ENCODE measurements at regions not wholly inside any gene's neighbourhood (a gene's known extent, or its start where the extent isn't known, plus 50 kb on each side); places are given as distances from the start of the nearest gene placed in this dataset.

DNA sequence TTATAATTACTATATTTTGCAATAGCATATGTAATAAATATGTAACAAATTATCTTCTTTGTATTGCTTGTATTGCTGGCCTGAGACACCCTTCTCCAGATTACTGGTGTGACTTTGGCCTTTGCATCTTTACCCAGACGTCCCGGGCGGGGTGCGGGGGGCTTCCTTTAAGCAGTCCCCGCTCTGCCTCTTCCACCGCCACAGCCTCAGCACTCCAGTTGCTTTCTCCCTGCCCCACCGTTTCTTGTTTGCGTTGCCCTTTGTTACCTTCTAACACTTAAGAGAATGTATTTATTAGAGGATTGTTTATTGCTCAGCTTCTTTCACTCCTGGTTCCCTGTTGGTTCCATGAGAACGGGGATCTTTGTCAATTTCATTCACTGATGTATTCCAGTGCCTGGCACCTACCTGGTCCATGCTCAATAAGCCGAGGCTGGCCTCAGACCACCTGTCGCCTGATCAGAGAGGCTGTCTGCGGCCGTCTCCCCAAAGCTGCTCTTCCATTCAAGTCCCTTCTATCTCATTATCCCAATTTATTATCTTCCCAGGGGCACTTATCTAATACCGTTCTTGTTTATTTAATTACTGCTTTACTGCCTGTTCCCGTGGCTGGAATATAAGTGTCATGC, 100.5 kb upstream of the RFLNA start:
- TF ChIP-seq, protein P1, sequence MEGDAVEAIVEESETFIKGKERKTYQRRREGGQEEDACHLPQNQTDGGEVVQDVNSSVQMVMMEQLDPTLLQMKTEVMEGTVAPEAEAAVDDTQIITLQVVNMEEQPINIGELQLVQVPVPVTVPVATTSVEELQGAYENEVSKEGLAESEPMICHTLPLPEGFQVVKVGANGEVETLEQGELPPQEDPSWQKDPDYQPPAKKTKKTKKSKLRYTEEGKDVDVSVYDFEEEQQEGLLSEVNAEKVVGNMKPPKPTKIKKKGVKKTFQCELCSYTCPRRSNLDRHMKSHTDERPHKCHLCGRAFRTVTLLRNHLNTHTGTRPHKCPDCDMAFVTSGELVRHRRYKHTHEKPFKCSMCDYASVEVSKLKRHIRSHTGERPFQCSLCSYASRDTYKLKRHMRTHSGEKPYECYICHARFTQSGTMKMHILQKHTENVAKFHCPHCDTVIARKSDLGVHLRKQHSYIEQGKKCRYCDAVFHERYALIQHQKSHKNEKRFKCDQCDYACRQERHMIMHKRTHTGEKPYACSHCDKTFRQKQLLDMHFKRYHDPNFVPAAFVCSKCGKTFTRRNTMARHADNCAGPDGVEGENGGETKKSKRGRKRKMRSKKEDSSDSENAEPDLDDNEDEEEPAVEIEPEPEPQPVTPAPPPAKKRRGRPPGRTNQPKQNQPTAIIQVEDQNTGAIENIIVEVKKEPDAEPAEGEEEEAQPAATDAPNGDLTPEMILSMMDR (conservative IDR thresholded peaks at IDR 0.05), result no peak
- no peak for TF ChIP-seq ZFX (IDR thresholded peaks at IDR 0.05)
